Choroid plexus epithelial cell (primary cell): ENCODE measurements at regions not wholly inside any gene's neighbourhood (a gene's known extent, or its start where the extent isn't known, plus 50 kb on each side); places are given as distances from the start of the nearest gene placed in this dataset.

Experiments
- DNase-seq: peaks from one replicate; pipeline ENCODE4 v3.0.0-alpha.2; 2010; ENCODE audit warnings: low read depth
- H3K4me3 ChIP-seq: 2 replicates; pipeline ENCODE4 v1.5.1; 2011; ENCODE audit warnings: low read depth, mild to moderate bottlenecking, control low read depth, low read length, moderate library complexity
- CTCF ChIP-seq: conservative IDR thresholded peaks from 2 replicates; pipeline ENCODE4 v1.5.1; 2011; ENCODE audit warnings: low read depth, mild to moderate bottlenecking, control low read depth, inconsistent platforms, low read length, moderate library complexity

- H3K4me3 ChIP-seq = no peak overlapping the region
- DNase-seq = no peak
- TF ChIP-seq CTCF = no peak
Observed at GRCh38 chr14:34214961-34215360, 247.1 kb downstream of the SPTSSA start.

- H3K4me3 ChIP-seq = no peak overlapping the region
- TF ChIP-seq CTCF = no peak
- DNase-seq = no peak
Observed at GRCh38 chr14:34213332-34213731, 248.7 kb downstream of the SPTSSA start.

- H3K4me3 ChIP-seq = no peak overlapping the region
- no peak for DNase-seq
- no peak for TF ChIP-seq CTCF
Observed at GRCh38 chr14:34212172-34212929, 249.7 kb downstream of the SPTSSA start.

GRCh38 chr14:34211732-34212131 is 250.3 kb downstream of the SPTSSA start:
- H3K4me3 ChIP-seq = no peak overlapping the region
- DNase-seq = no peak
- no peak for TF ChIP-seq CTCF

- no peak overlapping the region for H3K4me3 ChIP-seq
- no peak for TF ChIP-seq CTCF
- no peak for DNase-seq
Observed at GRCh38 chr14:34208532-34208931, 253.5 kb downstream of the SPTSSA start.

GRCh38 chr14:34205799-34206198 is 254.9 kb upstream of the EGLN3 start:
- no peak overlapping the region for H3K4me3 ChIP-seq
- DNase-seq = no peak
- no peak for TF ChIP-seq CTCF

GRCh38 chr14:34204774-34205173 is 253.9 kb upstream of the EGLN3 start:
- TF ChIP-seq CTCF = no peak
- H3K4me3 ChIP-seq = no peak overlapping the region

More at GRCh38 chr14:34204774-34205173, 253.9 kb upstream of the EGLN3 start:
- no peak for DNase-seq
